IMR-90 (cell line): ENCODE measurements at regions not wholly inside any gene's neighbourhood (a gene's known extent, or its start where the extent isn't known, plus 50 kb on each side); places are given as distances from the start of the nearest gene placed in this dataset.

Source experiments
- ATAC-seq: fragments of 200-7000 bp; cut with Tn5 transposase; 2 replicates; pipeline ENCODE4 v1.9.1; 2020; ENCODE audit warnings: low read depth, mild to moderate bottlenecking, moderate library complexity
- BruUV-seq: library from RNA; stranded (reverse); fragments of 400-500 nt; replicated peaks from 2 replicates; lab custom pipeline; 2021; lab: Mats Ljungman, UMichigan
- CTCF ChIA-PET: fragments of 300-600 bp; formaldehyde crosslinking; extraction: SDS; loops from one replicate; lab custom pipeline; 2021; ENCODE audit warnings: antibody characterized with exemption; lab: Yijun Ruan, JAX
- POLR2A ChIA-PET: fragments of 300-600 bp; sonication (Branson Sonifier 250); formaldehyde crosslinking; loops from one replicate; lab custom pipeline; 2022; ENCODE audit warnings: antibody characterized with exemption; ENCODE audit not compliant: unreplicated experiment; lab: Charles Lee
- DNase-seq: peaks from one replicate; pipeline ENCODE4 v3.0.0; 2013
- H2AFZ ChIP-seq: replicated peaks from 2 replicates; pipeline ENCODE3; 2013; ENCODE audit warnings: low read length, mild to moderate bottlenecking; ENCODE audit not compliant: poor library complexity
- H2AK5ac ChIP-seq: 2 replicates; pipeline ENCODE4 v1.6.1; 2013; ENCODE audit warnings: low read depth, low read length, inconsistent platforms
- H2AK9ac ChIP-seq: replicated peaks from 2 replicates; pipeline ENCODE3; 2013; ENCODE audit warnings: mild to moderate bottlenecking, low read depth, low read length, moderate library complexity; ENCODE audit not compliant: poor library complexity
- H2BK120ac ChIP-seq: 2 replicates; pipeline ENCODE4 v1.6.1; 2013; ENCODE audit warnings: low read depth, low read length, inconsistent platforms
- H2BK15ac ChIP-seq: 3 replicates; pipeline ENCODE4 v1.6.1; 2013; ENCODE audit warnings: low read depth, low read length, inconsistent platforms
- H2BK20ac ChIP-seq: 2 replicates; pipeline ENCODE4 v1.6.1; 2013; ENCODE audit warnings: low read depth, mild to moderate bottlenecking, inconsistent platforms, low read length, moderate library complexity
- H2BK5ac ChIP-seq: 2 replicates; pipeline ENCODE4 v1.6.1; 2013; ENCODE audit warnings: mild to moderate bottlenecking, low read depth, low read length, inconsistent platforms; ENCODE audit not compliant: poor library complexity, severe bottlenecking
- H3K14ac ChIP-seq: replicated peaks from 2 replicates; pipeline ENCODE4 v1.6.1; 2013; ENCODE audit warnings: low read depth, low read length, inconsistent platforms
- H3K18ac ChIP-seq: 2 replicates; pipeline ENCODE4 v1.6.1; 2013; ENCODE audit warnings: low read depth, low read length, control low read depth
- H3K23ac ChIP-seq: 2 replicates; pipeline ENCODE4 v1.6.1; 2013; ENCODE audit warnings: low read depth, low read length, inconsistent platforms
- H3K27ac ChIP-seq: 2 replicates; pipeline ENCODE4 v1.5.1; 2013; ENCODE audit warnings: mild to moderate bottlenecking, control low read depth, low read length; ENCODE audit not compliant: insufficient read depth
- H3K27me3 ChIP-seq: 2 replicates; pipeline ENCODE4 v1.6.1; 2013; ENCODE audit warnings: low read length; ENCODE audit not compliant: control insufficient read depth, insufficient read depth
- H3K36me3 ChIP-seq: 2 replicates; pipeline ENCODE4 v1.6.1; 2013; ENCODE audit warnings: low read length, mixed read lengths; ENCODE audit not compliant: control insufficient read depth, insufficient read depth
- H3K4ac ChIP-seq: 2 replicates; pipeline ENCODE4 v1.6.1; 2013; ENCODE audit warnings: low read depth, low read length, inconsistent platforms
- H3K4me1 ChIP-seq: 2 replicates; pipeline ENCODE4 v1.6.1; 2013; ENCODE audit warnings: low read length, mixed read lengths; ENCODE audit not compliant: control insufficient read depth, insufficient read depth
- H3K4me2 ChIP-seq: 2 replicates; pipeline ENCODE4 v1.6.1; 2013; ENCODE audit warnings: low read depth, mild to moderate bottlenecking, control low read depth, low read length, moderate library complexity
- H3K4me3 ChIP-seq: 2 replicates; pipeline ENCODE4 v1.5.1; 2013; ENCODE audit warnings: low read depth, mild to moderate bottlenecking, control low read depth, low read length, moderate library complexity; ENCODE audit not compliant: insufficient read depth
- H3K56ac ChIP-seq: 2 replicates; pipeline ENCODE4 v1.6.1; 2013; ENCODE audit warnings: low read length, inconsistent platforms; ENCODE audit not compliant: insufficient read depth; ENCODE audit errors: extremely low read depth
- H3K79me1 ChIP-seq, 2 experiments: 2 replicates each; pipeline ENCODE4 v1.6.1; 2013; ENCODE audit warnings: low read length in 2 of 2, inconsistent platforms in 1 of 2, low read depth in 1 of 2
- H3K9ac ChIP-seq: 2 replicates; pipeline ENCODE4 v1.6.1; 2013; ENCODE audit warnings: low read depth, low read length, control low read depth
- H3K9me1 ChIP-seq: 2 replicates; pipeline ENCODE4 v1.6.1; 2013; ENCODE audit warnings: low read length, inconsistent platforms; ENCODE audit not compliant: insufficient read depth
- H3K9me3 ChIP-seq: 2 replicates; pipeline ENCODE4 v1.6.1; 2013; ENCODE audit warnings: low read length; ENCODE audit not compliant: control insufficient read depth, insufficient read depth
- H4K20me1 ChIP-seq: 2 replicates; pipeline ENCODE4 v1.6.1; 2013; ENCODE audit warnings: low read length, inconsistent platforms; ENCODE audit not compliant: insufficient read depth
- H4K5ac ChIP-seq: 2 replicates; pipeline ENCODE4 v1.6.1; 2013; ENCODE audit warnings: mild to moderate bottlenecking, low read depth, low read length, control low read depth
- H4K8ac ChIP-seq, 2 experiments: 2 replicates each; pipeline ENCODE4 v1.6.1; 2013; ENCODE audit warnings: low read depth in 2 of 2, low read length in 2 of 2, control low read depth in 1 of 2, inconsistent platforms in 1 of 2
- H4K91ac ChIP-seq: 2 replicates; pipeline ENCODE4 v1.6.1; 2013; ENCODE audit warnings: low read depth, low read length, inconsistent platforms; ENCODE audit not compliant: insufficient read depth
- BHLHE40 ChIP-seq: fragments of 150-350 bp; IDR thresholded peaks from 2 replicates; pipeline ENCODE4 v1.6.1; 2016; ENCODE audit warnings: mild to moderate bottlenecking, low read depth, low read length
- CEBPB ChIP-seq: IDR thresholded peaks from 2 replicates; pipeline ENCODE4 v1.6.1; 2012; ENCODE audit warnings: low read depth, low read length, improper control_type of control experiment
- CHD1 ChIP-seq: IDR thresholded peaks from 2 replicates; pipeline ENCODE4 v1.6.1; 2012; ENCODE audit warnings: low read depth, low read length, improper control_type of control experiment
- FOS ChIP-seq: fragments of 150-350 bp; IDR thresholded peaks from 2 replicates; pipeline ENCODE4 v1.6.1; 2016; ENCODE audit warnings: low read depth, low read length
- MAFK ChIP-seq: IDR thresholded peaks from 2 replicates; pipeline ENCODE4 v1.6.1; 2012; ENCODE audit warnings: low read depth, low read length, improper control_type of control experiment
- MAZ ChIP-seq: IDR thresholded peaks from 2 replicates; pipeline ENCODE4 v1.6.1; 2012; ENCODE audit warnings: low read depth, mild to moderate bottlenecking, low read length, improper control_type of control experiment, moderate library complexity, borderline replicate concordance
- MXI1 ChIP-seq: IDR thresholded peaks from 2 replicates; pipeline ENCODE4 v1.6.1; 2012; ENCODE audit warnings: low read depth, mild to moderate bottlenecking, low read length, moderate library complexity, borderline replicate concordance
- NFE2L2 ChIP-seq: fragments of 150-350 bp; IDR thresholded peaks from 2 replicates; pipeline ENCODE4 v1.6.1; 2016; ENCODE audit warnings: low read depth, mild to moderate bottlenecking, low read length
- POLR2A ChIP-seq: IDR thresholded peaks from 2 replicates; pipeline ENCODE4 v1.6.1; 2012; ENCODE audit warnings: mild to moderate bottlenecking, low read depth, low read length
- RAD21 ChIP-seq: IDR thresholded peaks from 2 replicates; pipeline ENCODE4 v1.6.1; 2012; ENCODE audit warnings: low read length, improper control_type of control experiment
- RCOR1 ChIP-seq: IDR thresholded peaks from 2 replicates; pipeline ENCODE4 v1.6.1; 2012; ENCODE audit warnings: mild to moderate bottlenecking, low read length, improper control_type of control experiment; ENCODE audit not compliant: insufficient replicate concordance
- RFX5 ChIP-seq: IDR thresholded peaks from 2 replicates; pipeline ENCODE4 v1.8.0; 2012; ENCODE audit warnings: low read depth, mild to moderate bottlenecking, low read length, moderate library complexity
- SMC3 ChIP-seq: fragments of 150-350 bp; IDR thresholded peaks from 2 replicates; pipeline ENCODE4 v1.6.1; 2016; ENCODE audit warnings: low read depth, mild to moderate bottlenecking, antibody characterized with exemption, low read length, moderate library complexity
- WGBS, 2 experiments: methylation state at CpG; one replicate each; pipeline versions ENCODE4 v1.1.5 to v1.1.7; 2013; ENCODE audit warnings: missing lambda C conversion rate in 2 of 2; ENCODE audit not compliant: insufficient read length in 1 of 2; ENCODE audit errors: extremely low coverage in 2 of 2; 5-methylcytosine and 5-hydroxymethylcytosine counted together
- dilution Hi-C: fragments of 300-500 bp; cut with HindIII; formaldehyde crosslinking; loops from one replicate; pipeline ENCODE4 v1.14.3; 2018; ENCODE audit warnings: low sequenced_read_pairs; ENCODE audit not compliant: unreplicated experiment
- in situ Hi-C: fragments of 300-500 bp; cut with MboI; formaldehyde crosslinking; loops from 3 replicates; pipeline ENCODE4 v1.14.3; 2019; ENCODE audit warnings: low sequenced_read_pairs, inconsistent platforms, mixed read lengths
- intact Hi-C: fragments of 100-400 bp; cut with micrococcal nuclease; formaldehyde crosslinking; loops from 2 replicates; pipeline ENCODE4 v1.10.0; 2022
- TF ChIP-seq, protein P1 (sequence below): fragments of 150-350 bp; IDR thresholded peaks from 2 replicates; pipeline ENCODE4 v1.6.1; 2017; ENCODE audit warnings: mild to moderate bottlenecking, antibody characterized with exemption, low read length, low read depth
- TF ChIP-seq, protein P2 (sequence below): conservative IDR thresholded peaks from 2 replicates; pipeline ENCODE4 v1.5.1; 2012; ENCODE audit warnings: mild to moderate bottlenecking, low read depth, low read length, improper control_type of control experiment
- TF ChIP-seq, protein P3 (sequence below): fragments of 150-350 bp; IDR thresholded peaks from 2 replicates; pipeline ENCODE4 v1.6.1; 2016; ENCODE audit warnings: low read depth, mild to moderate bottlenecking, low read length, moderate library complexity, borderline replicate concordance

DNA sequence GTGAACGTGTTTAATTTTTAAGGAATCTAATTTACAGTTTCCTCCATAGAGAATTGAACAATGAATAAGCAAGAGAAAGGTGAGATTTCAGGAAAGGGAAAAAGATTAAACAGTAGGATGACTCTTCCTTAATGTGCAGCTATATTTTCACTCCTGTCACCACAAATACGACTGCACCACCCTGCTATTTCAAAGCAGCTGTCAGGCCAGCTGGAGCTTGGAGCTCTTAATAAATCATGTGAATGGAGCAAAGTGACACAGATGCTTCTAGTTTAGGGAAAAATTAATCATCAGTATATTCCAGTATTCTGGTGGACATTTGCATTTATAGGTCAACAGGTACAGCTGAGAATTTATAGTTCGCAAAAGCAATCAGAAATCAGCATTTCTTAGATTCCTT is 56.5 kb upstream of the PKIB start:
- ChIA-PET CTCF (interaction anchor here (2.4 kb wide), 1 partner anchor 23 kb away, joined by 5 read pairs; no protein-coding TSS in a partner anchor), POLR2A (no interaction called here)
- H4K8ac ChIP-seq: no peak overlapping the region
- dilution Hi-C loops: no loop called here
- no peaks in the 10 kb centered on the region for H3K27me3 ChIP-seq
- no peak overlapping the region for H2BK15ac ChIP-seq
- H2AK9ac ChIP-seq: no peak overlapping the region
- H4K5ac ChIP-seq: no peak overlapping the region
- DNase-seq: no peak
- no peak overlapping the region for H3K27ac ChIP-seq
- no peaks in the 10 kb centered on the region for H4K20me1 ChIP-seq
- no peak overlapping the region for H2BK120ac ChIP-seq
- no peak overlapping the region for H2BK5ac ChIP-seq
- no peak overlapping the region for H3K4me2 ChIP-seq
- ATAC-seq: no peak
- H3K79me1 ChIP-seq: no peaks in the 10 kb centered on the region
- no peak overlapping the region for H2AK5ac ChIP-seq
- TF ChIP-seq MAFK (no peak), BHLHE40 (no peak), RFX5 (no peak), CEBPB (no peak), CHD1 (no peak), RCOR1 (no peak), RAD21 (no peak), MXI1 (no peak), MAZ (no peak), NFE2L2 (no peak), FOS (no peak), POLR2A (no peak), SMC3 (no peak)
- TF ChIP-seq, protein P1, sequence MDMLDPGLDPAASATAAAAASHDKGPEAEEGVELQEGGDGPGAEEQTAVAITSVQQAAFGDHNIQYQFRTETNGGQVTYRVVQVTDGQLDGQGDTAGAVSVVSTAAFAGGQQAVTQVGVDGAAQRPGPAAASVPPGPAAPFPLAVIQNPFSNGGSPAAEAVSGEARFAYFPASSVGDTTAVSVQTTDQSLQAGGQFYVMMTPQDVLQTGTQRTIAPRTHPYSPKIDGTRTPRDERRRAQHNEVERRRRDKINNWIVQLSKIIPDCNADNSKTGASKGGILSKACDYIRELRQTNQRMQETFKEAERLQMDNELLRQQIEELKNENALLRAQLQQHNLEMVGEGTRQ: no peak
- TF ChIP-seq, protein P2, sequence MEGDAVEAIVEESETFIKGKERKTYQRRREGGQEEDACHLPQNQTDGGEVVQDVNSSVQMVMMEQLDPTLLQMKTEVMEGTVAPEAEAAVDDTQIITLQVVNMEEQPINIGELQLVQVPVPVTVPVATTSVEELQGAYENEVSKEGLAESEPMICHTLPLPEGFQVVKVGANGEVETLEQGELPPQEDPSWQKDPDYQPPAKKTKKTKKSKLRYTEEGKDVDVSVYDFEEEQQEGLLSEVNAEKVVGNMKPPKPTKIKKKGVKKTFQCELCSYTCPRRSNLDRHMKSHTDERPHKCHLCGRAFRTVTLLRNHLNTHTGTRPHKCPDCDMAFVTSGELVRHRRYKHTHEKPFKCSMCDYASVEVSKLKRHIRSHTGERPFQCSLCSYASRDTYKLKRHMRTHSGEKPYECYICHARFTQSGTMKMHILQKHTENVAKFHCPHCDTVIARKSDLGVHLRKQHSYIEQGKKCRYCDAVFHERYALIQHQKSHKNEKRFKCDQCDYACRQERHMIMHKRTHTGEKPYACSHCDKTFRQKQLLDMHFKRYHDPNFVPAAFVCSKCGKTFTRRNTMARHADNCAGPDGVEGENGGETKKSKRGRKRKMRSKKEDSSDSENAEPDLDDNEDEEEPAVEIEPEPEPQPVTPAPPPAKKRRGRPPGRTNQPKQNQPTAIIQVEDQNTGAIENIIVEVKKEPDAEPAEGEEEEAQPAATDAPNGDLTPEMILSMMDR: no peak
- TF ChIP-seq, protein P3, sequence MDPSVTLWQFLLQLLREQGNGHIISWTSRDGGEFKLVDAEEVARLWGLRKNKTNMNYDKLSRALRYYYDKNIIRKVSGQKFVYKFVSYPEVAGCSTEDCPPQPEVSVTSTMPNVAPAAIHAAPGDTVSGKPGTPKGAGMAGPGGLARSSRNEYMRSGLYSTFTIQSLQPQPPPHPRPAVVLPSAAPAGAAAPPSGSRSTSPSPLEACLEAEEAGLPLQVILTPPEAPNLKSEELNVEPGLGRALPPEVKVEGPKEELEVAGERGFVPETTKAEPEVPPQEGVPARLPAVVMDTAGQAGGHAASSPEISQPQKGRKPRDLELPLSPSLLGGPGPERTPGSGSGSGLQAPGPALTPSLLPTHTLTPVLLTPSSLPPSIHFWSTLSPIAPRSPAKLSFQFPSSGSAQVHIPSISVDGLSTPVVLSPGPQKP: no peak
- WGBS, 2 experiments: no CpG with 5 or more reads among the region's 3 CpGs
- H2BK20ac ChIP-seq: no peak overlapping the region
- H3K4me1 ChIP-seq: no peaks in the 10 kb centered on the region
- in situ Hi-C loops: no loop called here
- no peak overlapping the region for H3K9ac ChIP-seq
- H2AFZ ChIP-seq: no peak overlapping the region
- H4K91ac ChIP-seq: no peak overlapping the region
- H3K9me1 ChIP-seq: no peaks in the 10 kb centered on the region
- H3K56ac ChIP-seq: no peak overlapping the region
- no peak overlapping the region for H3K14ac ChIP-seq
- H3K18ac ChIP-seq: no peak overlapping the region
- no peaks in the 10 kb centered on the region for H3K36me3 ChIP-seq
- H3K4me3 ChIP-seq: no peak overlapping the region
- H3K23ac ChIP-seq: no peak overlapping the region
- no peak overlapping the region for H3K4ac ChIP-seq
- no peaks in the 10 kb centered on the region for H3K9me3 ChIP-seq
- intact Hi-C loops: no loop called here
- no TSS peak for BruUV-seq
